H1 (cell line): ENCODE measurements at regions not wholly inside any gene's neighbourhood (a gene's known extent, or its start where the extent isn't known, plus 50 kb on each side); places are given as distances from the start of the nearest gene placed in this dataset.

Experiments
- ASH2L ChIP-seq: fragments of 200-600, 300-600 bp; sonication (generic); IDR thresholded peaks from one replicate; pipeline ENCODE4 v1.7.1; 2017; ENCODE audit warnings: low read length
- BACH1 ChIP-seq: IDR thresholded peaks from 2 replicates; pipeline ENCODE4 v1.6.1; 2012; ENCODE audit warnings: low read length, improper control_type of control experiment
- BRCA1 ChIP-seq: IDR thresholded peaks from 2 replicates; pipeline ENCODE4 v1.6.1; 2012; ENCODE audit warnings: low read depth, low read length, improper control_type of control experiment
- EGR1 ChIP-seq: IDR thresholded peaks from 2 replicates; pipeline ENCODE4 v1.6.1; 2011; ENCODE audit warnings: low read depth, low read length, borderline replicate concordance
- EP300 ChIP-seq, 2 experiments: IDR thresholded peaks; 1 replicate in 1 of 2; 2 replicates in 1 of 2; pipeline ENCODE4 v1.6.1; 2011 to 2012; ENCODE audit warnings: low read depth in 2 of 2, low read length in 2 of 2, mild to moderate bottlenecking in 2 of 2, borderline replicate concordance in 1 of 2, inconsistent platforms in 1 of 2, moderate library complexity in 1 of 2
- HDAC2 ChIP-seq, 2 experiments: fragments of 300-600 bp in 1 of 2; sonication (generic) in 1 of 2; IDR thresholded peaks; 2 replicates each; pipeline ENCODE4 v1.6.1; 2011 to 2012; ENCODE audit warnings: low read depth in 2 of 2, low read length in 2 of 2, mild to moderate bottlenecking in 2 of 2, moderate library complexity in 2 of 2, borderline replicate concordance in 1 of 2, inconsistent platforms in 1 of 2
- HDAC6 ChIP-seq: IDR thresholded peaks from one replicate; pipeline ENCODE4 v1.7.1; 2012; ENCODE audit warnings: low read depth, mild to moderate bottlenecking, inconsistent platforms, low read length, moderate library complexity
- POLR2A ChIP-seq, 2 experiments: IDR thresholded peaks; 1 replicate in 1 of 2; 2 replicates in 1 of 2; pipeline ENCODE4 v1.6.1; 2011; ENCODE audit warnings: low read depth in 2 of 2, low read length in 2 of 2, mild to moderate bottlenecking in 2 of 2; ENCODE audit errors: control extremely low read depth in 1 of 2
- RNF2 ChIP-seq: fragments of 200-900, 300-1000 bp; sonication (generic); IDR thresholded peaks from 2 replicates; pipeline ENCODE4 v1.7.1; 2016; ENCODE audit warnings: borderline replicate concordance, low read depth, mild to moderate bottlenecking, antibody characterized with exemption, low read length; ENCODE audit not compliant: poor library complexity, severe bottlenecking; ENCODE audit errors: missing control alignments
- TCF12 ChIP-seq: IDR thresholded peaks from 2 replicates; pipeline ENCODE4 v1.6.1; 2011; ENCODE audit warnings: low read depth, mild to moderate bottlenecking, low read length
- TF ChIP-seq, protein P1 (sequence below): IDR thresholded peaks from 2 replicates; pipeline ENCODE4 v1.6.1; 2012; ENCODE audit warnings: inconsistent platforms

DNA sequence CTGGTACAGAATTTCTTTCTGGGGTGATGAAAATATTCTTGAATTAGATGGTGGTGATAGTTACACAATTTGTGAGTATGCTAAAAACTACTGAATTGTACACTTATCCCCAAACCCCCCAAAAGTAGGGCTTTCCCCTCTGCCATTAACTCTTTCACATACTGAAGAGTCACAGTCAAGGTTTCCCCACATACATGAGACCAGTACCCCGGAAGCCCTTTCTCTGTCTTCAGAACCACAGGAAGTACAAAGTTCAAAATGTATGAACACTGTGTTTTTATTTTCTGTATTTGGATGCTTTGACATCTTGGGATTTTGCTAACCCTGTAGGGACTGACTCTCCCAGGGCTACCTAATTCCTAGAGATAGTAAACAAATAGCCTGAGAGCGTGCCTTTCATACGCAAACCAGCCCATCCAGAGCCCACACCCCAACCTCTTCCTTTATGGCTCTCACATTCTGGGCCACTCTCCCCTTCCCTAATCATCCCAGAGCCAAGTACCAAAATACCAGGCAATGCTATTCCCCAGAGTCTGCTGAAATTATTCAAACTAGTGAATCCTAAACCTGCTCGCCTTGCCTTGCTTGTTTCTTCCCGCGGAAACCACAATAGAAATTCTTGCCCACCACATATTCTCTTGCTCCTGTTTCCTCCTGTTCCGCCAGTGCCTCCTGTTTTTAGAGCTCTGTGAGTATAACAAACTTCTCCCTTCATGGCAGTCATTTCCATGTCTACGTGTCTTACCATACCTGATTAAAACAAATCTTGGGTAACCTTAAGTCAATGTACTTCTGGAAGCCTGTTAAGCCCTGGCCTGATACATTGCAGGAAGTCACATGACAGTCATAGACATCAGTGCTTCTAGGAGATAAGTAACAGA lies 524.8 kb downstream of the FUT8 start (continued):
- TF ChIP-seq EP300 (IDR thresholded peaks at IDR 0.05; ENCODE audit: borderline replicate concordance in 1 of 2, low read depth in 2 of 2, low read length in 2 of 2), result no peak
- no peak for TF ChIP-seq TCF12
- TF ChIP-seq, protein P1, sequence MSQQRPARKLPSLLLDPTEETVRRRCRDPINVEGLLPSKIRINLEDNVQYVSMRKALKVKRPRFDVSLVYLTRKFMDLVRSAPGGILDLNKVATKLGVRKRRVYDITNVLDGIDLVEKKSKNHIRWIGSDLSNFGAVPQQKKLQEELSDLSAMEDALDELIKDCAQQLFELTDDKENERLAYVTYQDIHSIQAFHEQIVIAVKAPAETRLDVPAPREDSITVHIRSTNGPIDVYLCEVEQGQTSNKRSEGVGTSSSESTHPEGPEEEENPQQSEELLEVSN, result no peak
- no peak for TF ChIP-seq RNF2
- TF ChIP-seq HDAC2 (IDR thresholded peaks at IDR 0.05; ENCODE audit: borderline replicate concordance in 1 of 2, low read depth in 2 of 2, low read length in 2 of 2), result no peak
- TF ChIP-seq POLR2A (IDR thresholded peaks at IDR 0.05; ENCODE audit: control extremely low read depth in 1 of 2, low read depth in 2 of 2, low read length in 2 of 2), result no peak
- no peak for TF ChIP-seq ASH2L
- TF ChIP-seq BRCA1, result no peak
- TF ChIP-seq BACH1, result no peak
- TF ChIP-seq EGR1, result no peak
- TF ChIP-seq HDAC6, result no peak
